T-helper 2 cell treated with Interferon-gamma antibody and Interleukin-4, amounts not matched to agents 5 μg/mL and 100 μg/mL, for 36 hours (primary cell): ENCODE measurements at regions not wholly inside any gene's neighbourhood (a gene's known extent, or its start where the extent isn't known, plus 50 kb on each side); places are given as distances from the start of the nearest gene placed in this dataset.

Experiments
- DNase-seq: peaks from one replicate; pipeline ENCODE4 v3.0.0; 2021; ENCODE audit warnings: low spot score
- H3K27ac Mint-ChIP-seq: one replicate; pipeline ENCODE4 v1.8.0; 2021; ENCODE audit warnings: mild to moderate bottlenecking, mixed read lengths
- H3K27me3 Mint-ChIP-seq: one replicate; pipeline ENCODE4 v1.8.0; 2021; ENCODE audit warnings: low read depth, mixed read lengths
- H3K36me3 Mint-ChIP-seq: one replicate; pipeline ENCODE4 v1.8.0; 2021; ENCODE audit warnings: low read depth, mixed read lengths
- H3K4me1 Mint-ChIP-seq: one replicate; pipeline ENCODE4 v1.8.0; 2021; ENCODE audit warnings: low read depth, mixed read lengths
- H3K4me3 Mint-ChIP-seq: one replicate; pipeline ENCODE4 v1.8.0; 2022; ENCODE audit warnings: mild to moderate bottlenecking, moderate library complexity, mixed read lengths
- H3K9me3 Mint-ChIP-seq: one replicate; pipeline ENCODE4 v1.8.0; 2021; ENCODE audit warnings: mixed read lengths

DNA sequence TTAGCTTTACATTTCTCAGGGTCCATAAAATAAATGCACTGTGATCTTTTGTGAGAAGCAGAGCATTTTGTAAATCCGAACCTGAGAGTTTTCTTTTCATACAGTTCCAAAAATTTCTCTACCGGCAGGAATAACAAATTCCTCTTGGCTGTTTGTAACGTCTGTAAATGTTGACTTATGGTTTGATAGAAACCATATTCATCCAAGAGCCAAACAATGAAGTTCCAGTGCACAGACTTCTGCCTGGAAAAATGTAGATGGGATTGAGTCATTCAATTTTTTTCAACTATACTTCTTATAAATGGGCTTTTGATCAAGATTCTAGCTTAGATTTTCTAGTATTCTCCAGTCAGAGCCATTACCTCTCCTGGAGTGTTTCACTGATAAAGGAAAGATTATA lies 530.6 kb downstream of the TFEC start:
- Mint-ChIP-seq H3K4me1 (no peaks in the 10 kb centered on the region), H3K9me3 (no peaks in the 10 kb centered on the region), H3K27me3 (no peaks in the 10 kb centered on the region), H3K27ac (no peak overlapping the region), H3K4me3 (no peak overlapping the region), H3K36me3 (no peaks in the 10 kb centered on the region)
- no peak for DNase-seq

- Mint-ChIP-seq H3K27ac (no peak overlapping the region), H3K4me1 (no peaks in the 10 kb centered on the region), H3K4me3 (no peak overlapping the region), H3K9me3 (no peaks in the 10 kb centered on the region), H3K27me3 (no peaks in the 10 kb centered on the region), H3K36me3 (no peaks in the 10 kb centered on the region)
- DNase-seq, result no peak
Observed at GRCh38 chr7:115496006-115496405, 534.6 kb downstream of the TFEC start.

DNA sequence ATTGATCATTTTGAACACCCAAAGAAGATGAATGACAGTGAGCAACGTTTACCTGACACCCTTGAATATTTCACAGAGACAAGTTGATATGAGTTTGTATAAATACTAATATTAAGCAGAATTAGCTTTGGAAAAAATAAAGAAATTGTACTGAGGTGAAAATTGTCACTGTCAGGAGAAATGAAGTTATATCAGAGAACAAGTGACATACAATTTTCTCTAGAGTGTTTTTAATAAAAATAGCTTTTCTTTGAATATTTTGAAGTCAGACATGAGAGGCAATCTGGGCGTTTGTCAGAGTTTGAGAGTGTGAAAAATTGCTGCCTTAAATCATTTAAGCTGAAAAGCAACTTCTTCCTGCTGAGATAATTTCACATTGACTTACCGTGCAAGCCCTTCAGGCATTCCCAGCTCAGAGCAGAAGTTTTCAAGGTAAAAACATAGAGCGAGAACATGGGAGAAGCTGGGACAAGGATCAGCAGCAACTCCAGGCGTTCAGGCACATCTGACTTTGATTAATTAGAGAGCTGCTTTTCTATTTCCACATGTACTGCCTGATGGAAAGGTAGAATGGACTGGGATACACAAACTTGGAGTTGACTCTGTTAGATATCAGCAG lies 535.9 kb downstream of the TFEC start:
- no peak for DNase-seq
- Mint-ChIP-seq H3K27me3 (no peaks in the 10 kb centered on the region), H3K4me3 (no peak overlapping the region), H3K36me3 (no peaks in the 10 kb centered on the region), H3K9me3 (no peaks in the 10 kb centered on the region), H3K27ac (no peak overlapping the region), H3K4me1 (no peaks in the 10 kb centered on the region)

DNA sequence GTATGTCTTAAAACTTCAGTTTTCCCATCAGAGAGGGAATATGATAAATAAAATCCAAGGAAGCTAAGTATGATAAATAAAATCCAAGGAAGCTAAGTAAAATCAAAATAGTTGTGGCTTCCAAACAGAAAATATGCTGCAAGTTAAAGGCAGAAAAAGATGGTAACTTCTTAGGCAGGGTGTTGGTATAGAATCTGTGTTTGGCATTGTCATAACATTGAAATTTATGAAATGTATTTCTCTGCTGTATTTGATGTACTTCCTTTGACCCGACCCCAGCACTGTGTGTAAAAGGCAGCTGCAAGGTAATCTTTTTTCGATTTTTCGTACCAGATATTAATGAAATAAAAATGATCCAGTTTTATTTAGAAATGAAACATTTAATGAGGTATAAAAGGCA lies 537.2 kb downstream of the TFEC start:
- no peak for DNase-seq
- H3K27me3 Mint-ChIP-seq, result no peaks in the 10 kb centered on the region
- no peak overlapping the region for H3K27ac Mint-ChIP-seq
- no peaks in the 10 kb centered on the region for H3K4me1 Mint-ChIP-seq
- H3K36me3 Mint-ChIP-seq, result no peaks in the 10 kb centered on the region
- no peaks in the 10 kb centered on the region for H3K9me3 Mint-ChIP-seq
- H3K4me3 Mint-ChIP-seq, result no peak overlapping the region

DNA sequence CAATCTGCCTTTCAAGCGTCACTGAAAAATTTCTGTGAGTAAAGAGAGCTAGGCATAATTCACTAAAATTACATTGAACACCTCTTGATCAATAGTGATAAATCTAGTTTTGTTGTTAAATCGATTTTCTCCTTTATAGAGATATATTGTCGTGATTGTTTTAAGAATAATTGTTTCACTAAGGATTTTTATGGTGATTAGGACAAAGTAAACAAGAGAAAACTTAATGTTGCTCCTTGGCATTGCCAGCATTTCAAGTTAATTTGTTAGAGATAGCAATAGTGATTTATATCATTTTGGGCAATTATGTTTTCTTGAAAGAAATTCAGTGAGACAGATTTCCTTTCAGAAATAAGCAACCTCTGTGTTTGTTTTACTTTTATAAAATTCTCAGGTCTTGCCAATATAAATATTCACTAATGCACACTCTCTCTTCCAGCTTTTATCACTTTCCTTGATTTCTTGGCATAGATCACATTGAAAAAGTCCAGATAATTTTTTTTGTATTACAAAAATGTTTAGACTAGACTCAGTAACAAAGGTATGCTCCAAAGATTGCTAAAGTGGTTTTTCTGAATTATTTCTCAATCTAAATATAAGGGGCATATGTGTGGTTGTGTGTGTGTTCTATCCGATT lies 538.7 kb downstream of the TFEC start:
- Mint-ChIP-seq H3K4me3 (no peak overlapping the region), H3K4me1 (no peaks in the 10 kb centered on the region), H3K36me3 (no peaks in the 10 kb centered on the region), H3K9me3 (no peaks in the 10 kb centered on the region), H3K27me3 (no peaks in the 10 kb centered on the region), H3K27ac (no peak overlapping the region)
- no peak for DNase-seq

GRCh38 chr7:115479448-115479847 lies 551.1 kb downstream of the TFEC start:
- Mint-ChIP-seq H3K9me3 (no peaks in the 10 kb centered on the region), H3K4me3 (no peak overlapping the region), H3K27ac (no peak overlapping the region)

GRCh38 chr7:115478426-115478825 lies 552.1 kb downstream of the TFEC start:
- no peaks in the 10 kb centered on the region for H3K9me3 Mint-ChIP-seq
- no peak for DNase-seq
- H3K27ac Mint-ChIP-seq, result no peak overlapping the region

More at GRCh38 chr7:115479448-115479847, 551.1 kb downstream of the TFEC start:
- Mint-ChIP-seq H3K27me3 (peaks cover 46% of the 10 kb centered on the region), H3K4me1 (peaks cover 7% of the 10 kb centered on the region), H3K36me3 (no peaks in the 10 kb centered on the region)
- no peak for DNase-seq

DNA sequence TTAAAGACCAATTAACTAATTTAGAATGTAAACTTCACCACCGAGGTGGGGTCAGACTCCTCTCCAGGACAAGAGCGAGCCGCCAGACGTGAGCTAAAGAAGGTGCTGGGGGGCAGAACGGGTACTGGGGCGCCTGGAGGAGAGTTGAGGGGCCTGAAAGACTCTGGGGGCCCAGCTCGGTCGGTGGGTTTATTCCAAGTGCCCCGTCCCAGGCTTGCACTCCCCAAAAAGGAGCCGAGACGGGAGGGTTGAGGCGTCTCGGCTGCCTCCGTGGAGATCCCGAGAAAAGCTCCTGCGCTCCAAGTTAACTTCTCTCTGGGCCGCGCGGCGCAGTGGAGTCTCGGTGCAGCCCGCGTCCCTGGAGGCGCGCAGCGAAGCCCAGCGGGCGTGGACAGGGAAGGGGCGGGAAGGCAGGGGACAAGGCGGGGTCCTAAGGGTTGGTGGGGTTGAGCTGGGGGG lies 553.3 kb downstream of the TFEC start:
- Mint-ChIP-seq H3K9me3 (no peaks in the 10 kb centered on the region), H3K4me3 (peak overlapping the region; percentile 66), H3K27me3 (peaks cover 47% of the 10 kb centered on the region), H3K4me1 (peaks cover 9% of the 10 kb centered on the region), H3K36me3 (no peaks in the 10 kb centered on the region), H3K27ac (no peak overlapping the region)
- DNase-seq, result no peak

More at GRCh38 chr7:115478426-115478825, 552.1 kb downstream of the TFEC start:
- H3K4me3 Mint-ChIP-seq, result no peak overlapping the region
- no peaks in the 10 kb centered on the region for H3K36me3 Mint-ChIP-seq
- H3K27me3 Mint-ChIP-seq, result peaks cover 47% of the 10 kb centered on the region
- peaks cover 7% of the 10 kb centered on the region for H3K4me1 Mint-ChIP-seq

DNA sequence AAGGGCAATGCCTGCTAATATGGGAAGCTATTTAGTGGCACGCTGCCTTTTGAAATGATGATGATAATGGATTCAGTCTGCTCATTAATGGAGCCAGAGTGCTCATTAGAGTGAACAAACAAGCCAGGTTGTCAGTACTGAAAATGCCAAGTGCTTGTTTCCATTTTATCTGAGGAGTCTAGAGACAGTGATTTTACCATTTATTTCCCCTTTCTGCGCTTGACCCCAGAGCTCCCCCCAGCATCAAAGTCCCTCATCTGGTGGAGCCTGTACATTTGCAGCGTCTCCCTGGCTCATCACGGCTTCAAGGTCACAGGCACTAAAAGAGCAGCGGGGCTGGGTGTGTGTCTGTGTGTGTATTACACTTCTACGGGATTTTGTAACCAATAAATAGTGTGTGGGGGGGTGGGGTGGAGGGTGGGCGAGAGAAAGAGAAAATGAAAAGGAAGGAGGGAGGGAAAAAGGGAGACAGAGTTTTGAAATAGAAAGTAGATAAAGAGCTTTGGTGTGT lies 553.8 kb downstream of the TFEC start:
- H3K27me3 Mint-ChIP-seq, result peaks cover 47% of the 10 kb centered on the region
- H3K36me3 Mint-ChIP-seq, result no peaks in the 10 kb centered on the region
- H3K9me3 Mint-ChIP-seq, result no peaks in the 10 kb centered on the region
- H3K4me1 Mint-ChIP-seq, result peaks cover 10% of the 10 kb centered on the region
- no peak for DNase-seq
- H3K27ac Mint-ChIP-seq, result no peak overlapping the region
- peak overlapping the region; percentile 66 for H3K4me3 Mint-ChIP-seq

- H3K9me3 Mint-ChIP-seq, result no peaks in the 10 kb centered on the region
Observed at GRCh38 chr7:115475761-115476385, 554.0 kb downstream of the MDFIC start.

GRCh38 chr7:115475206-115475605 lies 553.3 kb downstream of the MDFIC start:
- Mint-ChIP-seq H3K27ac (no peak overlapping the region), H3K4me1 (peaks cover 10% of the 10 kb centered on the region), H3K36me3 (no peaks in the 10 kb centered on the region), H3K9me3 (no peaks in the 10 kb centered on the region), H3K27me3 (peaks cover 45% of the 10 kb centered on the region), H3K4me3 (no peak overlapping the region)
- DNase-seq, result no peak

More at GRCh38 chr7:115475761-115476385, 554.0 kb downstream of the MDFIC start:
- Mint-ChIP-seq H3K4me3 (no peak overlapping the region), H3K36me3 (no peaks in the 10 kb centered on the region), H3K27me3 (peaks cover 45% of the 10 kb centered on the region), H3K4me1 (peaks cover 10% of the 10 kb centered on the region), H3K27ac (no peak overlapping the region)
- DNase-seq, result no peak

DNA sequence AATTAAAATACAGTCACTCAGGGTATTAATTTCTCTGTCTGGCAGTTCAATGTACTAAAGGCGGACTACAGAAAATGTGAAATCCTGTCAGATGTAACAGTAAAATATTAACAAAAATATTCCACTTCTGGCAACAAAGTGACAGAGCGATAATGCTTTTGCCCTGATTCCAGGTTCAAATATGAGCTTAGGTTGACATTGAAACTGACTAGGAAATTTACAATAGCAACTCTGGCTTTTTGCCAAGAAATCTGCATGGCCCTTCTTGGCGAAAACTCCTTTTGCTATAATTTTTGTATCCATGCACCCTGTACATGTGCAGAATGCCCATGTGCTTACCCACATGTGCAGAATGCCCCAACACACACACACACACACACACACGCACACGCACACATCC lies 552.2 kb downstream of the MDFIC start:
- Mint-ChIP-seq H3K27ac (no peak overlapping the region), H3K36me3 (no peaks in the 10 kb centered on the region), H3K4me3 (no peak overlapping the region), H3K27me3 (peaks cover 40% of the 10 kb centered on the region), H3K9me3 (no peaks in the 10 kb centered on the region), H3K4me1 (peaks cover 10% of the 10 kb centered on the region)
- no peak for DNase-seq

DNA sequence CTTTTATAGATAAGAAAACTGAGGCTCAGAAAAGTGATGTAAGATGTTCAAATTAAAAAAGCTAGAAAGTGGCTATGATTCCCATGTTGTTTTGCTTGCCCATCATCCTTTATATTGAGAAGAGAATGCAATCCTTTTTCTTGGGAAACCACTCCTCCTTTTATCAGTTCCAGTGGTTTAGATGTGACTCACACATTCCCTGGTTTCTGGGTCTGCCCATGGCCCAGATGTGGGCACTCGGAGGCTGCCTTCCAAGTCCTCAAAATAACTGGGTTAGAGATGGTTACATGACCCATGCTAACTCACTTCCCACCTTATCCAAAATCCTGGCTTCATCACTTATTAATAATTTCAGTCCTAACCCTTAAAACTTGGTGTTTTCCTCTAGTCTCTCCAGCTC lies 550.0 kb downstream of the MDFIC start:
- Mint-ChIP-seq H3K27me3 (peaks cover 22% of the 10 kb centered on the region), H3K36me3 (no peaks in the 10 kb centered on the region), H3K9me3 (no peaks in the 10 kb centered on the region), H3K4me3 (no peak overlapping the region), H3K27ac (no peak overlapping the region), H3K4me1 (peaks cover 8% of the 10 kb centered on the region)
- DNase-seq, result no peak

GRCh38 chr7:115462301-115463015 lies 540.6 kb downstream of the MDFIC start:
- Mint-ChIP-seq H3K27me3 (no peaks in the 10 kb centered on the region), H3K36me3 (no peaks in the 10 kb centered on the region), H3K9me3 (no peaks in the 10 kb centered on the region), H3K27ac (no peak overlapping the region), H3K4me1 (peaks cover 1% of the 10 kb centered on the region), H3K4me3 (no peak overlapping the region)
- no peak for DNase-seq
